GM19372 (cell line): ENCODE measurements at regions not wholly inside any gene's neighbourhood (a gene's known extent, or its start where the extent isn't known, plus 50 kb on each side); places are given as distances from the start of the nearest gene placed in this dataset.
A peak's percentile ranks its signal among the peaks of the same experiment; 100 is the strongest.

Experiments
- ATAC-seq: cut with Tn5 transposase; IDR thresholded peaks from one replicate; pipeline ENCODE4 v1.9.1; 2021; ENCODE audit warnings: mild to moderate bottlenecking, low read depth, moderate library complexity; ENCODE audit not compliant: unreplicated experiment

- no peak for ATAC-seq
Measured at GRCh38 chr13:44293908-44294735, 79.5 kb upstream of the SERP2 start.

GRCh38 chr13:44294876-44295275, 78.7 kb upstream of the SERP2 start:
- no peak for ATAC-seq

DNA sequence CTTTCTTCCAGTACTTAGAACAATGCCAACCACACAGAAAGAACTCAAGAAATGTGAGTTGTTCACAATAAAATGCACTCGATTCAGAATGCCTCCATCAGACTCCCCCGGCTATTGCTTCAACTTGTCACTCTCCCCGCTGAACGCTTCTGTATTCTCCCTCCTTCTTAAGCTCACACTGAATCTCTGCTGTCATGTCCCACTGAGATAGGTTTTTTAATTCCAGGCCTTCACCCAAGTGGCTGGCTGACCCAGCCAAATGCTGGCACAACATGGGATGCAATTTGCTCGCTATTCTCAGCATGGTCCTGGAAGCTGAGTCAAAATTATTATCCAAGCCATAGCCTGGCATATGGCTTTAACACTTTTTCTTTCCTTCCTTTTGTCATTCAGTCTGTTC, 76.8 kb upstream of the SERP2 start:
- ATAC-seq: no peak

GRCh38 chr13:44298314-44298713, 75.3 kb upstream of the SERP2 start:
- no peak for ATAC-seq

DNA sequence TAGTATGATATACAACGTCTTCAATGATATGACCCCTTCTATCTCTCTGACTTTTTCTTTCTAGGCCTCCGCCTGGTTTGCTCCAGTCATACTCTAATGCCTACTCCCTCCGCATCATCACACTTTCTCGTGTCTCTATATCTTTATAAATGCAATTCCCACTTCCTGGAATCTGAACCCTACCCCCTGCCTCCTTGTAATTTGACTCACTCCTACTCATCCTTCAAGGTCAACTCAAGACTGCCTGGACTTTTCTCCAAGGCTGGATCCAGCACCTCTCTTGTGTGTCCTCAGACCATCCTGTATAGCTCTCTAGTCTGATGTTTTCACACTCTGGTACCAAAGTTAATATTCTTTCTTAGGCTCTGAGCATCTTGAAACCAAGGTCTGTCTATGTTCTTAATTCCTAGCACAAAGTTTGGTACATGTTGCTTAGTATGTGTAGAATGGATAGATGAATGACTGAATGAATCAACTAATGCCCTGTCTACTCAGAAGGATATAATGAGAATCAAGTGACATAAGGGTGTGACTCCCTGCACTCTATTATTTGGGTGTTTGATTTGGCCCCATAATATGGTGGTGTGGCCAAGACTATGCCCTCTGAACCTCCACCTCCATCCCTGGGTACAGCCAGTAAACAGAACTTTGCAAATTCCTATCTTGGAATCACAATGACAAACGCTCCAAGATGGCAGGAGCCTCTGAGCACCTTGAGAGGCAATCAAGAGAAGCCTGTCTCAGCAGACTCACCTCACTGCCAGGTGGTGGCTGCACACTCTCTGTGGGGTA, 74.3 kb upstream of the SERP2 start:
- ATAC-seq: no peak

- peak; percentile 61 for ATAC-seq
Measured at GRCh38 chr13:44300895-44301638, 72.6 kb upstream of the SERP2 start.

- no peak for ATAC-seq
Measured at GRCh38 chr13:44301639-44302015, 72.0 kb upstream of the SERP2 start.

DNA sequence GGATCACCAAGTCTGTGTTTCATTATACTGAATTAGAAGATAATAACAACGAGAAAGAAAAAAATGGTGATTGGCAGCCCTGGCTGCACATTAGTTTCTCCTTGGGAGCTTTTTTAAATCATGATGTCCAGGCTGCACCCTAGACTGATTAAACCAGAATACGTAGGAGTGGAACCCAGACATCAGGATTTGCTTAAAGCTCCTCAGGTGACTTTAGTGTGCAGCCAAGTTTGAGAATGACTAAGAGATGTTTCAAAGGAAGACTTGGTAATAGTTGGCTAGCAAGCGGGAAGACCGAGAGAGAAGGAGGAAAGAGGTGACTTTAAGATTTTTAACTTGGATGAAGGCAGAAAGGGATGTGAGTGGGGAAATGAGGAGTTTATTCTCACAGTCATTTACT, 71.4 kb upstream of the SERP2 start:
- ATAC-seq: no peak

- no peak for ATAC-seq
Measured at GRCh38 chr13:44302940-44303575, 70.6 kb upstream of the SERP2 start.

- no peak for ATAC-seq
Measured at GRCh38 chr13:44303681-44304432, 69.8 kb upstream of the SERP2 start.

DNA sequence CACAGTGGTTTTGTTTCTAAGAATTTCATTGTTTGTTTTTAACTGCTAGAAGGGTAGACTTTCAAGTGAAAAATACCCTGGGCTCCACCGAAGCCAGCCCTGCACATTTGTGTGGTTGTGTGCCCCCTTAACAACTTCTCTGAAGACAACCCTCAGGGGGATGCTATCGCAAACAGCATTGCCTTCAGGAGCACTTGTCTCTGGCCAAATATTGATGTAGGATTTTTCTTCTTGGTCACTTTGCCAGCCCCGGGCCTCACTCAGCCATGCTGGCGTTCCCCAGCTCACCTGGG, 69.2 kb upstream of the SERP2 start:
- no peak for ATAC-seq

DNA sequence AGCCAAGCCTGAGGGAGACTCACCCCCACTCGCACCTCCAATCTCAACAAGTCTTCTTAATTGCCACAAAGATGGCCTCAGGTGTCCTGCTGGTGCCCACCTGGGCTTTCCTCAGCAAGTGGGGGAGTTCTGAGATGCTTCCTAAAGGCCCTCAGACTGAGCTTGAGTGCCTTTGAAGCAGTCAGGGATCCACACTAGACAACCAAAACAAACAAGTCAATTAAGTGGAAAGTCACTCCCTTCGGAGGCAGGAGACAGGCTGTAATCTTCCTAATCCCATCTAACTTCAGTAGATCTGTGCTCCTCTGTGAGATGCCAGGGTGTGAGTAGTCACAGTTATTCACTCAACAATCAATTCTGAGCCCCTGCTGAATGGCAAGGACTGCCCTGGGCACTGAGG, 68.3 kb upstream of the SERP2 start:
- ATAC-seq: no peak

DNA sequence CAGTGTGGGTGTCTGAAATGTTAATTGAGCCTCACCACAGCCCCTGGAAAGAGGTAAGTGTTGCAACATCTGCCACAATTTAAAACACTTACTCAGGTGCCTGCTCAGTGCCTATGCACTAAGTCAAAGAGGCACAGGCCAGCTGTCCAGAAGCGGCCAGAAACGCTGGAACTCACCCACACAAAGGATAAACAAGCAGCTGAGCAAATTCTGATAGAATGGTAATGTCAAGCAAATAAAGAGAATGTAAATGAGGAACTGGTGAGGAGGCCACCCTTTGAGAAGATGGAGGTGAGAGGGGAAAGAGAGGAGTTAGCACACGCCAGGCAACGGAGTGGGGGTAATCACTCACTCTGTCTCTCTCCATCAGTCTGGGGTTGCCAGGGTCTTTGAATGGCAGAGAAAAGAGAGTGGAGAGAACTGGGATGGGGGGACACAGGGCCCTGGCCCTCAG, 67.7 kb upstream of the SERP2 start:
- no peak for ATAC-seq

- ATAC-seq: no peak
Measured at GRCh38 chr13:44306371-44307192, 67.0 kb upstream of the SERP2 start.

GRCh38 chr13:44307255-44307654, 66.4 kb upstream of the SERP2 start:
- no peak for ATAC-seq

GRCh38 chr13:44307844-44308243, 65.8 kb upstream of the SERP2 start:
- ATAC-seq: no peak

DNA sequence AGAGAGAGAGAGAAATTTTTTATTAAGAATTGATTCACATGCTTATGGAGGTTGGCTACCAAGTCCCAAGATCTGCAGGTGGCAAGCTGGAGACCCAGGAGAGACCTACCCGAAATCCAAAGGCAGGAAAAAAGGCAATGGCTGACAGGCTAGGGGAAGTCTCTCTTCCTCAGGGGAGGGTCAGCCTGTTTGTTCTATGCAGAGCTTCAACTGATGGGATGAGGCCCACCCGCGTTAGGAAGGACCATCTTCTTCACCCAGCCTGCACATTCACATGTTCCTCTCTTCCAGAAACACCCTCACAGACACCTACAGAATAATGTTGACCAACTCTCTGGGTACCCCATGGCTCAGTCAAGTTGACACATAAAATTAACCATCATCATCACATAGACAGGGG, 65.3 kb upstream of the SERP2 start:
- ATAC-seq: no peak

DNA sequence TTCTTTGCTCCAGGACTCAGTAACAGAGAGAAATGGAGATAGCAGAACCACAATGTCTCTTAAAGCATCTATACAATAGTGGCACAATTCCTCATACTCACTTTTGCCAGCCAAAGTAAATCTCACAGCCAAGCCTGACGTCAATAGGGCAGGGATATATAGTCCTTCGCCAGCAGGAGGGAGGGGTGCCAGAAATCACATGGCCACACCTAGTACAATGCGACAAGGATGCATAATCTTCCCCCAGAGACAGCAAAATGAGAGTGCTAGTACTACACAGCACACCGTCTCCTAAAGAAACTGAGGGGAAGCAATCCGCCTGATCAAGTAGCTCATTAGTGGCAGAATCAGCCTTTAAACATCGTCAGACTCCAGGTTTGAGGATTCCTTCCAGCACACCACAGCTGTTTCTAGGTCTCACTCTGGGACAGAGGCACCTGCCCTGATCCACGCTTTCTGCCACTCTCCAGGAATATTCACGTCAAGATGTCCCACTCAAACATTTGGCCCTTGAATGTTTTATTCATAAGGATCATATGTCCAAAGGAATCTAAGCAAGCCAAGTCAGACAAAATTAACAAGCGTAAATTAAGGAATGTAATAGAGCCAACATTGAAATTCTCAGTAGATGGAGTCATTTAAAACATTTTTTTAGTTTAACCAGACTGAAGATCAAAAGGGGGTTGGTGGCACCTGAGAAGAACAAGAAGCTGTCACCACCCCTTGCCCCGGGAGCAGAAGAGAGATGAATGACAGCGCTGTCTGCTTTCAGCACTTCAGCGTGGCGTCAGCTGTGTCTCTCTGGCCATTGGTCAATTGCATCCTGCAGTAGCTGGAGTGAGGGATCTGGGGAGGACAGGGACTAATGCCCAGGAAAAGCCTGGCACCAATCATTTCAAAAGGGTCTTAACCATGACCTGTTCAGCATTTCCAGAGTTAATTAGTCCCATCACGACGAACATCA, 63.5 kb upstream of the SERP2 start:
- ATAC-seq: no peak
